Activated T-cell treated with anti-CD3 and anti-CD28 coated beads, Interleukin-2, amount 50 U/mL, for 4 hours (primary cell): ENCODE measurements at regions not wholly inside any gene's neighbourhood (a gene's known extent, or its start where the extent isn't known, plus 50 kb on each side); places are given as distances from the start of the nearest gene placed in this dataset.

ENCODE experiments used
- ATAC-seq, 2 donors: fragments of 200-7000 bp; cut with Tn5 transposase; one replicate each; pipeline ENCODE4 v1.10.0; 2021
- DNase-seq: peaks from one replicate; pipeline ENCODE4 v3.0.0-alpha.2; 2020
- H3K27me3 Mint-ChIP-seq: one replicate; pipeline ENCODE4 v1.8.0; 2021; ENCODE audit warnings: low read depth, mixed read lengths
- H3K36me3 Mint-ChIP-seq: one replicate; pipeline ENCODE4 v1.8.0; 2022; ENCODE audit warnings: mixed read lengths; ENCODE audit not compliant: insufficient read depth
- H3K4me1 Mint-ChIP-seq: one replicate; pipeline ENCODE4 v1.8.0; 2021; ENCODE audit warnings: low read depth, mixed read lengths
- H3K4me3 Mint-ChIP-seq: one replicate; pipeline ENCODE4 v1.8.0; 2021; ENCODE audit warnings: mild to moderate bottlenecking, moderate library complexity, mixed read lengths
- H3K9me3 Mint-ChIP-seq: one replicate; pipeline ENCODE4 v1.8.0; 2021; ENCODE audit warnings: mixed read lengths

- H3K27me3 Mint-ChIP-seq, result no peaks in the 10 kb centered on the region
- no peaks in the 10 kb centered on the region for H3K4me1 Mint-ChIP-seq
- H3K4me3 Mint-ChIP-seq, result no peak overlapping the region
- no peaks in the 10 kb centered on the region for H3K9me3 Mint-ChIP-seq
- no peak for DNase-seq
- ATAC-seq, result no peak
- no peaks in the 10 kb centered on the region for H3K36me3 Mint-ChIP-seq
These were observed 188.6 kb downstream of the SLC6A15 start for GRCh38 chr12:84723988-84724387.

DNA sequence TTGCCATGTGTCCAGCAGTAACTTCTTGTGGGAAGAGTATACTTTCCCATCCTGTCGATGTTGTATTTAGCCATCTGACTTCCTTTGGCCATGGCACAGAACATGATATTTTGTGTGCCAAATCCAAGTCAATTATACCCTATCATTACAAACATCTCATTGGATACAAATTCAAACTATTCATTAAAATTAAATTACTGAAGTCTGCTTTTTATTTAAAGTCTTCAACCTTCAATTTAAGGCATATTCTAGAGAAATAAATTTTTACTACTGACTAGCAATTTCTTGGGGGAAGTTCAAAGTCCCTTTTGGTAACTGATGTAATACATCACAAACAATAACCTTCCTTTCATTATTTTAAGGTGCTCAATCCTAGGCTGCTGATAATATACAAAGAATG lies 192.6 kb downstream of the SLC6A15 start:
- no peak for DNase-seq
- Mint-ChIP-seq H3K27me3 (no peaks in the 10 kb centered on the region), H3K36me3 (no peaks in the 10 kb centered on the region), H3K9me3 (no peaks in the 10 kb centered on the region), H3K4me1 (no peaks in the 10 kb centered on the region), H3K4me3 (no peak overlapping the region)
- ATAC-seq, result no peak

DNA sequence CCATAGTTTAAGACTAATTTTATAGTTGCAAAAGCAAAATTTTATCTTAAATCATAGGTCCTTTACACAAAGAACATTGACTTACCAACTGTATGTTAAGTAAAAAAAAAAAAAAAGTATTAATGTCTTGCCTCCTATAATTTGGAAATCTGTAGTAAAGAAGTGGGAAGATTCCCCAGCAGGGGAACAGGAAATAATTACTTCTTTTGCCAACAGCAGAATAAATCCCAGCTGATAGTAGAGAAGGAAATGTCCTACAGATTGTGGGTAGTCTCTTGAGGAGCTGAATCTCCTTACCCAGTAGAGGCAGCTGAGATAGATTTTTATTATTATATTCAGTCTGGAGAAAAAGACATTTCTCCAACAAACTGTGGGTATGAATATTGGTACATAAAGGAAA lies 193.7 kb downstream of the SLC6A15 start:
- Mint-ChIP-seq H3K4me3 (no peak overlapping the region), H3K27me3 (no peaks in the 10 kb centered on the region), H3K36me3 (no peaks in the 10 kb centered on the region), H3K9me3 (no peaks in the 10 kb centered on the region), H3K4me1 (no peaks in the 10 kb centered on the region)
- ATAC-seq (no peak), DNase-seq (no peak)

DNA sequence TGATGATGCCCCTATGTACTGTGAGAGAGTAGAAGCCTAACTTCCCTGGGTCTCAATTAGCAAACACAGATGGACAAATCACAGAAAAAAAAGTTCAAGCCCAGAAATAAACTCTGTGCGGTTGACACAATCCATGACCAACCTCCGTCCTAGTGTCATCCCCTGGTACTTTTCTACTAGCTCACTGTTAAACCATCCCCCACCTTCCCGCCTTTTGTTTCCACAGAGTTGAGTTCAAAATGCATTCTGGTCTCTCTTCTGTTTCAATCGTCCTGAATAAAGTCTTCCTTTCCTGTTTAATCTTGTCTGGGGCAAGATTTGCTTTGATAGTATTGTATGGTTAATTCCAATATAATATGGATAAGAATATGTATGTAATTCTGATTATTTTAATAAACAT lies 199.9 kb downstream of the SLC6A15 start:
- no peak for ATAC-seq
- Mint-ChIP-seq H3K9me3 (no peaks in the 10 kb centered on the region), H3K4me3 (no peak overlapping the region), H3K36me3 (no peaks in the 10 kb centered on the region), H3K27me3 (no peaks in the 10 kb centered on the region), H3K4me1 (no peaks in the 10 kb centered on the region)
- DNase-seq, result no peak

DNA sequence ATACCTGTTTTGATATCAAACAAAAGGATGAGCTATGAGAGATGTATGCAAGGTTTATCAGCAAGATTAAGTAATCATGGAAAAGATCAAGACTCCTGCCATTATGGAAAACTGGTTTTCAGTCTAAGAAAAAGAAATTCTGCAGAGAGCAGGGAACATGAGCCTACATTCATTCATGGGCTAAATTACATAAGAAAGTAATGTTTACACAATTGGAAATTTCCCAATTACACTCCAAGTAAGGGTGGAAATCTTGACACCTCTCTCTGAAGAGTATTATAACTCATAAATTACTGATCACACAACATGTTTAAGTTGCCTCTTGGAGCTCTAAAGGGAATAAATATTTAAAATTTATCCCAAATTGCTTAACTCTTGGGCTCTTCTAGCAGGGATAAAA lies 206.2 kb downstream of the SLC6A15 start:
- Mint-ChIP-seq H3K4me3 (no peak overlapping the region), H3K4me1 (no peaks in the 10 kb centered on the region), H3K9me3 (no peaks in the 10 kb centered on the region), H3K36me3 (no peaks in the 10 kb centered on the region), H3K27me3 (no peaks in the 10 kb centered on the region)
- ATAC-seq (no peak), DNase-seq (no peak)

DNA sequence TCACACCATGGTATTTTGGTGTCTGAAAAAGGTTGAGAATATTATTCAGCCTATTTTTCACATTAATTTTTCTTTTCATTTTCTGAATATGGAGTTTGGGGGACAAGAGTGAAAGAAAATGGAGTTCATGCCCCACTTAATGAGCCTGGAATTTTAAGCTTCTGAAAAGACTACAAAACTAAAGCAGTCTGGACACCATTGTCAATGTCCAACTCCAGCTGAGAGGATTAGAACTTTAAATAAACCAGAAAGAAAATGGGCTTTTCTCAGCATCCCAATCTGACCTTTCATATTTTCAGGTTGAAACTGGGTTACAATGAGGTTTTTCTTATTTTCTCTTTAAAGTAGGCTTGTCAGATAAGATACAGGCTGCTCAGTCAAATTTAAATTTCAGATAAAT lies 207.7 kb downstream of the SLC6A15 start:
- no peak overlapping the region for H3K4me3 Mint-ChIP-seq
- no peak for DNase-seq
- no peaks in the 10 kb centered on the region for H3K27me3 Mint-ChIP-seq
- H3K36me3 Mint-ChIP-seq, result no peaks in the 10 kb centered on the region
- H3K9me3 Mint-ChIP-seq, result no peaks in the 10 kb centered on the region
- no peaks in the 10 kb centered on the region for H3K4me1 Mint-ChIP-seq
- no peak for ATAC-seq

- H3K9me3 Mint-ChIP-seq, result no peaks in the 10 kb centered on the region
- ATAC-seq, result no peak
- no peaks in the 10 kb centered on the region for H3K27me3 Mint-ChIP-seq
- H3K4me1 Mint-ChIP-seq, result no peaks in the 10 kb centered on the region
- no peak overlapping the region for H3K4me3 Mint-ChIP-seq
- no peak for DNase-seq
- no peaks in the 10 kb centered on the region for H3K36me3 Mint-ChIP-seq
These were observed 210.6 kb downstream of the SLC6A15 start for GRCh38 chr12:84702001-84702400.

- DNase-seq (no peak), ATAC-seq (no peak)
- Mint-ChIP-seq H3K27me3 (no peaks in the 10 kb centered on the region), H3K36me3 (no peaks in the 10 kb centered on the region), H3K4me3 (no peak overlapping the region), H3K4me1 (no peaks in the 10 kb centered on the region), H3K9me3 (no peaks in the 10 kb centered on the region)
These were observed 211.6 kb downstream of the SLC6A15 start for GRCh38 chr12:84701041-84701440.

DNA sequence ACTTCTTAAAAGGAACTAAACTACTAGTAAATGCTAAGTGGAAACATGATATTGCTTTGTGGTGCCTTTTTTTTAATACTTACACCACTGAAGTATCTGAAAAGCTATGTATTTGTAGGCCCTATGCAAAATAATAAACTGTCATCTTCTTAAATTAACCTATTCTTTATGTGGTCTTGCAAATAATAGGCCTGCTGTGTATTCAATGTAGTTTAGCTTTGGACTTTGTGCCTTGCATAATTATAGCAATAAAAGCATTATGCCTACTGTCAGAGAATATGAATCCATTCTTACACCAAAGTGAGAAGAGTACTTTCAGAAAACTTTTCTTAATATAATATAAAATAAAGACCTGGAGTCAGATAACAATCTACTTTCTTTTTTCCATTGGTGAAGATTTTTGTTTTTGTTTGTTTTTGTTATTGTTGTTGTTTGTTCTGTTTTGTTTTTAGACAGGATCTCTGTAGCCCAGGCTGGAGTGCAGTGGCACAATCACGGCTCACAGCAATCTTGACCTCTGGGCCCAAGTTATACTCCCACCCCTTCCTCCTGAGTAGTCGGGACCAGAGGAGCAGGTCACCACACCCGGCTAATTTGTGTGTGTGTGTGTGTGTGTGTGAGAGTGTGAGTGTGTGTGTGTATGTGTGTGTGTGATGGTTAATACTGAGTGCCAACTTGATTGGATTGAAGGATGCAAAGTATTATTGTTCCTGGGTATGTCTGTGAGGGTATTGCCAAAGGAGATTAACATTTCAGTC lies 213.8 kb downstream of the SLC6A15 start:
- ATAC-seq (no peak), DNase-seq (no peak)
- no peaks in the 10 kb centered on the region for H3K9me3 Mint-ChIP-seq
- H3K4me1 Mint-ChIP-seq, result no peaks in the 10 kb centered on the region
- H3K4me3 Mint-ChIP-seq, result no peak overlapping the region
- H3K27me3 Mint-ChIP-seq, result no peaks in the 10 kb centered on the region
- no peaks in the 10 kb centered on the region for H3K36me3 Mint-ChIP-seq

DNA sequence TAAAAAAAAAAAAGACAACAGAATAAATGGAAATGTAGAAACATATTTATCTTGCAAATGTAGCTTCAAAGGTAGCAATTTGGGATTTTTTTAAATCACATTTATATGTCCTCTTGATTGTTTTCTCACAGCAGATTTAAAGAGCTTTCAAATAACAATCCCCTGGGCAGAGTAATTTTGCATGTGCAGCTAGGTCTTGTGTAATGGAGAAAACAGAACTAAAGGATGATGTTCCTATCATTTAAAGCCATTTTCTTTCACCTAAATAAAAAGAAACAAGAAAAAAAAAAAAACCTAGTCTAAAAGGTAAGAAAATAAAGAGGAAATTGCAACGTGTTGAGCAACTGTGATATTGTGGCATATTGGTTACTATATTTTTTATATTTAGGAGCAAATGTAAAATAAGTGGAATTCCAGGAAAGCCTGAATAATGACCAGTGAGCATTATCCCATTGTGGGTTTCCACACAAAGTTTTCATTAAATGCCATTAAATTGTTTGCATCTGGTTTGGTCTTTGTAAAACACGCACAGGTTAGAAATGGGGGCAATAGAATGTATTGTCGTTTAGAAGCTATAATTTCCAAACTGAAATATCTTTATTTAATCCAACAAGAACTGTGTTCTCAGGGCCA lies 215.6 kb downstream of the SLC6A15 start:
- no peaks in the 10 kb centered on the region for H3K9me3 Mint-ChIP-seq
- no peaks in the 10 kb centered on the region for H3K4me1 Mint-ChIP-seq
- DNase-seq (no peak), ATAC-seq (no peak)
- H3K4me3 Mint-ChIP-seq, result no peak overlapping the region
- H3K27me3 Mint-ChIP-seq, result no peaks in the 10 kb centered on the region
- H3K36me3 Mint-ChIP-seq, result no peaks in the 10 kb centered on the region

DNA sequence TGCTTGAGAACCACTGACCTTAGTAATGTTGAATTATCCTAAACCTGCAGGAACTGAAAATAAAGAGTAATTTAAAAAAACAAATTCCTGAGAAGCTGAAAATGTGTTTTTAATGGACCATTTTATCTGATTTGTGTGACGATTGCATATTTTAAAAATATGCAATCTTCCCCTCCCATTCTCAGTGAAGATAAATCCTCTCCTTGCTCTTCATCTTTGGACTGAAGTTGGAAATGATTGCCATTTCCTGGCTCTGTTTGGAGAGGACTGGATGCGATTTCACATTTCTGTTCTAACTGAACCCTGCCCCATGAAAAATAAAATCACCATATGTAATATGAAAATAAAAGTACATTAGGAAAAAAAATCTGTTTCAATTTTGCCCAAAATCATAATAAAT lies 216.3 kb downstream of the SLC6A15 start:
- H3K36me3 Mint-ChIP-seq, result no peaks in the 10 kb centered on the region
- no peak overlapping the region for H3K4me3 Mint-ChIP-seq
- ATAC-seq, result no peak
- no peak for DNase-seq
- no peaks in the 10 kb centered on the region for H3K4me1 Mint-ChIP-seq
- peaks cover 3% of the 10 kb centered on the region for H3K9me3 Mint-ChIP-seq
- H3K27me3 Mint-ChIP-seq, result no peaks in the 10 kb centered on the region

GRCh38 chr12:84694116-84694515 lies 218.5 kb downstream of the SLC6A15 start:
- DNase-seq (no peak), ATAC-seq (no peak)
- Mint-ChIP-seq H3K4me3 (no peak overlapping the region), H3K27me3 (no peaks in the 10 kb centered on the region), H3K9me3 (peaks cover 6% of the 10 kb centered on the region), H3K4me1 (no peaks in the 10 kb centered on the region), H3K36me3 (no peaks in the 10 kb centered on the region)

- no peaks in the 10 kb centered on the region for H3K36me3 Mint-ChIP-seq
- DNase-seq, result no peak
- H3K27me3 Mint-ChIP-seq, result no peaks in the 10 kb centered on the region
- no peak for ATAC-seq
- peaks cover 6% of the 10 kb centered on the region for H3K9me3 Mint-ChIP-seq
- no peak overlapping the region for H3K4me3 Mint-ChIP-seq
- H3K4me1 Mint-ChIP-seq, result no peaks in the 10 kb centered on the region
These were observed 220.5 kb downstream of the SLC6A15 start for GRCh38 chr12:84692071-84692470.

GRCh38 chr12:84691266-84691665 lies 221.3 kb downstream of the SLC6A15 start:
- no peak overlapping the region for H3K4me3 Mint-ChIP-seq
- ATAC-seq (no peak), DNase-seq (no peak)
- H3K36me3 Mint-ChIP-seq, result no peaks in the 10 kb centered on the region
- no peaks in the 10 kb centered on the region for H3K27me3 Mint-ChIP-seq
- no peaks in the 10 kb centered on the region for H3K4me1 Mint-ChIP-seq
- peaks cover 6% of the 10 kb centered on the region for H3K9me3 Mint-ChIP-seq

DNA sequence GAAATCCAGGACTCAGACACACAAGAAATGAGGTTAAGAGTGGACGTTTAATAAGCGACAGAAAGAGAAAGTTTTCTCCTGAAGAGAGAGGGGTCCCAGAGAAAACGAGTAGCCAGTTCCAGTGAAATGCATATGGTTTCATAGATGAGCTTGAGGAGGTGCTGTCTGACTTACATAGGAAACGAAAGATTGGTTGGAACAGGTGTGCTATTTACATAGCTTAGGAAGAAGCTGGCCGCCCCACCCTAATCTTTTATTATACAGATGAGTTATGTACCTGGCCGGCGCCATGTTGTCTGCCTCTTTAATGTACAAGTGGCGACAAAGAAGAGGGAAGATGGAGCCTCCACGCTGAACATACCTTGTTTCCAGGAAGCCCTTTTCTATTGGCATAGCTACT lies 223.0 kb downstream of the SLC6A15 start:
- Mint-ChIP-seq H3K27me3 (no peaks in the 10 kb centered on the region), H3K36me3 (no peaks in the 10 kb centered on the region), H3K4me3 (no peak overlapping the region), H3K4me1 (no peaks in the 10 kb centered on the region), H3K9me3 (peaks cover 6% of the 10 kb centered on the region)
- ATAC-seq, result no peak
- no peak for DNase-seq
